NCI-H128 (cell line): ENCODE measurements at regions not wholly inside any gene's neighbourhood (a gene's known extent, or its start where the extent isn't known, plus 50 kb on each side); places are given as distances from the start of the nearest gene placed in this dataset.
"Not testable (repeated sequence)": the region's sequence is repeated elsewhere in the genome, so short reads cannot be mapped to it uniquely, and the experiment has no call there.

Experiments
- DNase-seq: peaks from one replicate; lab custom pipeline; 2025; ENCODE audit not compliant: unreplicated experiment; lab: John Stamatoyannopoulos, UW

- DNase-seq = no peak
Observed at GRCh38 chr6:3619800-3620199, 131.7 kb downstream of the PXDC1 start.

- DNase-seq = no peak
Observed at GRCh38 chr6:3619201-3619600, 132.3 kb downstream of the PXDC1 start.

- no peak for DNase-seq
Observed at GRCh38 chr6:3618642-3619041, 132.9 kb downstream of the PXDC1 start.

- DNase-seq = no peak
Observed at GRCh38 chr6:3617681-3618311, 133.7 kb downstream of the PXDC1 start.

GRCh38 chr6:3617192-3617631 is 134.3 kb downstream of the PXDC1 start:
- no peak for DNase-seq

- no peak for DNase-seq
Observed at GRCh38 chr6:3616565-3617176, 134.8 kb downstream of the PXDC1 start.

GRCh38 chr6:3615391-3616380 is 135.8 kb downstream of the PXDC1 start:
- DNase-seq = no peak

- DNase-seq = no peak
Observed at GRCh38 chr6:3614918-3615317, 136.6 kb downstream of the PXDC1 start.

GRCh38 chr6:3613565-3613964 is 137.9 kb downstream of the PXDC1 start:
- DNase-seq = not testable (repeated sequence)

- peak; percentile 74 for DNase-seq
Observed at GRCh38 chr6:3612341-3613041, 139.0 kb downstream of the PXDC1 start.

GRCh38 chr6:3610921-3611320 is 140.6 kb downstream of the PXDC1 start:
- no peak for DNase-seq

- no peak for DNase-seq
Observed at GRCh38 chr6:3610206-3610605, 141.3 kb downstream of the PXDC1 start.

GRCh38 chr6:3609388-3609787 is 142.1 kb downstream of the PXDC1 start:
- DNase-seq = no peak

GRCh38 chr6:3608159-3608558 is 143.4 kb downstream of the PXDC1 start:
- no peak for DNase-seq

- DNase-seq = no peak
Observed at GRCh38 chr6:3607599-3607998, 143.9 kb downstream of the PXDC1 start.

GRCh38 chr6:3607171-3607570 is 144.3 kb downstream of the PXDC1 start:
- no peak for DNase-seq

GRCh38 chr6:3603340-3604130 is 146.7 kb upstream of the SLC22A23 start:
- DNase-seq = no peak

GRCh38 chr6:3601570-3601969 is 144.7 kb upstream of the SLC22A23 start:
- no peak for DNase-seq

GRCh38 chr6:3597500-3598064 is 140.7 kb upstream of the SLC22A23 start:
- no peak for DNase-seq

- no peak for DNase-seq
Observed at GRCh38 chr6:3596766-3597165, 139.9 kb upstream of the SLC22A23 start.
